Stimulated activated naive CD4-positive, alpha-beta T cell treated with Interleukin-2 at 50 U/mL for 16 hours (primary cell): ENCODE measurements at regions not wholly inside any gene's neighbourhood (a gene's known extent, or its start where the extent isn't known, plus 50 kb on each side); places are given as distances from the start of the nearest gene placed in this dataset.

ENCODE experiments used
- DNase-seq: peaks from one replicate; lab custom pipeline; 2025; lab: John Stamatoyannopoulos, UW

GRCh38 chr6:134708079-134708478 is 241.8 kb downstream of the ALDH8A1 start:
- no peak for DNase-seq

DNA sequence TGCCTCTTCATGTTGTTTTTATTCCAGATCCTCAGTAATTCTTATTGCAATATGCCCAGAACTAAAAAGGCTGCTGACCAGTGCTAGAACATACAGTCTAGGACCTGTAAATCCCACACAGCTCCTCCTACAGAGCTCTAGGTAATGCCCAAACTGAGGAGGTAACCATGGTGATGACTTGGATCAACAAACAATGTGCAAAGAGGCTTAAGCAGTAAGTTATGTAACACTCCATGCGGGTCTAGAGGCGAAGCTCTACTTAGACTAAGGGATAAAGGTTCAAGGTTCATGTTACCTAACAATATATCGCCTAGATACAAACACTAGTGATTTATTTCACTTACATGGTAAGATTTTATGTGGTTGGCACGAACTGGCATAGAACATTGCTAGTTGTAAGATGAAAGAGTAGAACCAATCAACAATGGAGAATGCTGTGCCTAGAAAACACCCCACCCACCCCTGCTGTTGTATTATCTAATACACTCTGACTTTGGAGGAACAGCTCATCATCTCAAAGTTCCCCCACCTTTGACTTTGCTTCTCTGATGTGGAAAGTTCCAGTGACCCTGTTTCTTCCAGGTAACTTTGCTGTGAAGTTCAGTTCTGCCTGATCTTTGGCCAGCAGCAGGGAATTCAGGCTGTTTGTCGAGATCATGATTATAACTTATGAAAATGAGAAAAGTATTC is 242.4 kb downstream of the ALDH8A1 start:
- DNase-seq: no peak

DNA sequence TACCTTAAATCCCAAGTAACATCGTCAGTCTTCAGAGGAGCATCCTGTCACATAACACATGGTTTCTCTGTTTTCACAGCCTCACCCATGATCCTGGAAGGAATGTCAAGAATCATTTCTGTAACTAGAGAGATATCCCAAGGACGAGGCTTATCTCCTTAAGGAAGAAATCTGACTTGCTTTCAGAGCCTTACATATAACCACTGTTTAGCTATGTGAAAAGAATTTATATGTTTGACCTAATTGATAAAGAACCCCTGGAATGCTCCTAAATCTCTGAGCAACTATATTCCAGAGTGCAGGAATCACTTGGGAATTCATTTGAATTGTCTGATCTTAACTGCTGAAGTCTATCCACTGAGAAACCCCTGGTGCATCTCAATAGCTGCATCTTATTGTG is 243.1 kb downstream of the ALDH8A1 start:
- DNase-seq: no peak

- DNase-seq: no peak
Observed at GRCh38 chr6:134706153-134706552, 243.7 kb downstream of the ALDH8A1 start.

DNA sequence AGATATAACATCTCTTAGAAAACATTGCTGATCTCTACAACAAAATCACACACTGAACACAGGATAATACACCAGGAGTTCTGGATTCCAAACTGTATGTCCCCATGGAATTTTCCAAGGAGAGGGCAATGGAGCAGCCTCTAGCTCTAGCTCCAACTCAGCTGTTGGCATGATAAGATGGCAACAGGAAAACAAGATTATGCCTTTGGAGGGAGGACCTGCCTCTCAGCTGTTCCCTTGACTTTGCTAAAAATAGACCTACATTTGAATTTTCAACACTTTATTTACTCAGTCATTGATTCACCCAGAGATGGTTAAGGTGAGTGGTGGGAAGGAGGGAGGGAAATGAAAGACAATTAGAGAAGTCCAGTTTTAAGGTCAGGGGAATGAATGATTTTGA is 246.7 kb downstream of the ALDH8A1 start:
- DNase-seq: no peak

DNA sequence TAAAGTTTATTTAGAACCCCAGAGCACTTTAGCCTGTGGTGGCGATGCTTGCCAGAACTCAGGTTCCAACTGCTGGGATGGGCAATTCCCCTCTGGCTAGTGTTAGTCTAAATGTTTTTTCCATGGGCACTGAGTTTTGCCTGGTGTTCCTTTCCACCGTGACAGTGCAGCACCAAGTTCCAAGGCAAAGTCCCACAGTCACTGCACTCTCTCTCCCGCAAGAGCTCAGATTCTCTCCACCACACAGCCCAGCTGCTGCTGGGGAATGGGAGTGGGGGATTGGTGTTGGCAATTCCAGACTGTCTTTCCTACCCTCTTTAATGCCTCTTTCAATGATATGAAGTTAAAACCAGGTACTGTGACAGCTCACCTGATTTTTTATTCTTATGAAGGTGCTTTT is 247.6 kb downstream of the ALDH8A1 start:
- no peak for DNase-seq

DNA sequence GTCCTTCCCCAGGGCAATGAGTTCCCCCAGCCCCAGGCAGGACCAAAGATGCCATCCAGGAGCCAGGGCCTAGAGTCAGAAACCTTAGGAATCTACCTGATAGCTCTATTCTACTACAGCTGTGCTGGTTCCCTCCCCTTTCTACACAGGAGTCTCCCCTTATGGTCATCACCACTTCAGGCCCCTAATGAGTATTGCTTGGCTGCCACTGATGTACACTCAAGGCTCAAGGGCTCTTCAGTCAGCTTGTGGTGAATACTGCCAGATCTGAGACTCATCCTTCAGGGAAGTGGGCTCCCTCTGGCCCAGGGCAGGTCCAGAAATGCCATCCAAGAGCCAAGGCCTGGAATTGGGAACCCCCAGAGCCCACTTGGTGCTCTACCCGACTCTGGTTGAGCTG is 248.6 kb downstream of the ALDH8A1 start:
- DNase-seq: no peak

DNA sequence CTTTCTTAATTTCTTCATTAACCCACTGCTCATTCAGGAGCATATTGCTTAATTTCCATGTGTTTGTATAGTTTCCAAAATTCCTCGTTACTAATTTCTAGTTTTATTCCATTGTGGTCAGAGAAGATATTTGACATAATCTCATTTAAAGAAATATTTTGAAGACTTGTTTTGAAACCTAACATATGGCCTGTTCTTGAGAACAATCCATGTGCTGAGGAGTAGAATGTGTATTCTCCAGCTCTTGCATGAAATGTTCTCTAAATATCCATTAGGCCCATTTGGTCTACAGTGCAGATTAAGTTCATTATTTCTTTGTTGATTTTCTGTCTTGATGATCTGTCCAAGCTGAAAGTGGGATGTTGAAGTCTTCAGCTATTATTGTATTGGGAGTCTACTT is 251.7 kb downstream of the ALDH8A1 start:
- no peak for DNase-seq

DNA sequence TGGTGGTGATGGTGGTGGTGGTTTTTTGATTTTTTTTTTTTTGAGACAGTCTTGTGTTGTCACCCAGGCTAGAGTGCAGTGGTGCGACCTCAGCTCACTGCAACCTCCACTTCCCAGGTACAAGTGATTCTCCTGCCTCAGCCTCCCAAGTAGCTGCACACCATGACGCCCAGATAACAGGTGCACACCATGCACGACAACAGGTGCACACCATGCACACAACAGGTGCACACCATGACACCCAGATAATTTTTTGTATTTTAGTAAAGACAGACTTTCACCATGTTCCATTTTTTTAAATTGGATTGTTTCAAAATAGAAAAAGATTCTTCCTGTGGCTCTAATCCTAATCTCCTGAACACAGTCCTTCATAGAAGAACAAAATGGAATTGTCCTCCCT is 257.9 kb downstream of the ALDH8A1 start:
- no peak for DNase-seq

DNA sequence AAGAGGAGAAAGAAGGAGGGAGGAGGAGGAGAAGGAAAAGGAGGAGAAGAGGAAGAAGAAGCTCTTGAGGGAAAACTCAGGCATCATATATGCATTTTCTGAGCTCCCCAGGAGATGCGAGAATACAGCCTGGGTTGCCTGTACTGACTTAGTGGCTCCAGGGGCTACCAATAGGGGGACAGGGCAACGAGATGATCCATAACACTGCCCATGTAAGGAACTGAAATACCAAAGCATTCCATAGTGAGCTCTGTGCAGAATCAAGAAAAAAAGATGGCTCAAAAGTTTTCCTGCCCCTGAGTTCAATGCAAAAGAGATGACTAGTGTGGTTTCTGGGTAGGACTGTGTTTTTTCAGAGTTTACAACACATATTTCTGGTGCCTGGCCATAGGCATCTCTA is 258.7 kb downstream of the ALDH8A1 start:
- DNase-seq: no peak

DNA sequence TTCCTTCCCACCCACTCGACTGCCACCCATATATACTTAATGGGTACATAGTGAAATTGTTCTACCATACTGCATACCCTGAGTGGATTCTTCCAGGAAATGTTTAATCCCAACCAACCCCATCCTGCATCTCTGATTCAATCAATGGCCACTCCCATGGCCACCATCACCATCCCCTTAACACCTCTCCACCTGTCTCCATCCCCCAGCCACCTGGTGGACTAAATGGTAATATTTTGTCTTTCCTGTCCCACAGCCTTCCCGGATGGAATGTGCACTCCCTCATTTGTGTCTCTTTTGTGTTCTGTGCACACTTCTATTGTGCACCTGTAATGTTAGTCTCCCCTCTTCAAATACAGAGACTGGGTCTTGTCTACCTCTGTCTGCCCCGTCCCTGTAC is 259.9 kb downstream of the ALDH8A1 start:
- DNase-seq: no peak

- no peak for DNase-seq
Observed at GRCh38 chr6:134689641-134690040, 260.3 kb downstream of the ALDH8A1 start.

- DNase-seq: no peak
Observed at GRCh38 chr6:134689177-134689576, 260.7 kb downstream of the ALDH8A1 start.

GRCh38 chr6:134686071-134686470 is 263.8 kb downstream of the ALDH8A1 start:
- no peak for DNase-seq

DNA sequence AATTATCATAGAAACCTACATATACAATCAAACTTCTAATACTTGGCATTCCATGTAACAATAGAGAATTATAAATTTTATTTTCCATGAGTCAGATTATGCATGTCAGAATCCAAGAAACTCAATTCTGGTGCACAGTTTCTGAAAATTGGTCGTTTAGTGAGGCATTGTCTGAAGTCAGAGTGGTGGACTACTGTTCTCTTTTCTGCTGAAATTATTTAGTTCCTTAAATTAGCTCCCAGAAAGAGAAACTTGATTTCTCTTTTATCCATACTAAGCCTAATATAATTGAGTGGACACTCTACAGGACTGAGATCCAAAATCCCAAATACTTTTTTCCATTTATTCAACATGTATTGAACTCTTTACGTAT is 265.5 kb downstream of the ALDH8A1 start:
- DNase-seq: no peak

DNA sequence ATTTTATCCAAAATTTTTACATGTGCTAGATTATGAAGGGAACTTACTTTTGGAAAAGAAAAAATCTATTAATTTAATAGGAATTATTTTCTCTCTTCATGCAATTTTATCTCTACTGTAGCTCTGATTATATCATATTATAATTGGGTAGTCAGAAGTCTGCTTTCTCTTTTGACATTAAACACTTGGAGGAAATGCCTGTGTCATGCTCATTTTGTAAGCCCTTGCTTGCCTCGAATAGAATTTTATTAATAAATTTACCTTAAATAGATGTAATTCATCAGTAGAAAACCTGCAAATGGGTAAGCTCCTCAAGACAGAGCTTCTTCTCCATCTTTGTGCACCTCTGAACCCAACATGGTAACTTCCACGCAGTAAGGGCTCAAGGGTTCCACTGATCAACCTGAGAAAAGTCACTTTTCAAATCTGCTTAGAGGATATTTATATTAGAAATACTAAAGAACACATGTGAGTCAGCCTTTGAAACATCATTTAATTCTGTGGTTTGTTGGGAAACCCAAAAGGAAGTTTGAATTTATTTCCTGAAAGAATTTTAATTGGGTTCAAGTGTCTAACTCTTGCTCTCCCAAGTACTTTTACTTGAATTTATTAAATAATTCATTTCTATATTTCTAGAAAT is 266.0 kb downstream of the ALDH8A1 start:
- DNase-seq: no peak

GRCh38 chr6:134680433-134680832 is 269.5 kb downstream of the ALDH8A1 start:
- DNase-seq: no peak

GRCh38 chr6:134680021-134680420 is 269.9 kb downstream of the ALDH8A1 start:
- no peak for DNase-seq

GRCh38 chr6:134678436-134678889 is 271.4 kb downstream of the ALDH8A1 start:
- DNase-seq: no peak

GRCh38 chr6:134676307-134677281 is 273.3 kb downstream of the ALDH8A1 start:
- DNase-seq: no peak

- no peak for DNase-seq
Observed at GRCh38 chr6:134675110-134676054, 274.5 kb downstream of the ALDH8A1 start.

- no peak for DNase-seq
Observed at GRCh38 chr6:134674562-134674961, 275.3 kb downstream of the ALDH8A1 start.
